Calu3 (cell line): ENCODE measurements at regions not wholly inside any gene's neighbourhood (a gene's known extent, or its start where the extent isn't known, plus 50 kb on each side); places are given as distances from the start of the nearest gene placed in this dataset.

Experiments
- BruUV-seq: library from RNA; stranded (reverse); fragments of 400-500 nt; replicated peaks from 2 replicates; lab custom pipeline; 2021; lab: Mats Ljungman, UMichigan
- CTCF ChIA-PET: fragments of 300-600 bp; sonication (Branson Sonifier 250); formaldehyde crosslinking; loops from one replicate; lab custom pipeline; 2022; ENCODE audit warnings: antibody characterized with exemption; lab: Charles Lee
- DNase-seq: peaks from one replicate; pipeline ENCODE4 v3.0.0; 2022
- H3K27ac Mint-ChIP-seq: one replicate; pipeline ENCODE4 v1.8.0; 2022; ENCODE audit warnings: mixed read lengths; ENCODE audit not compliant: unreplicated experiment
- H3K27me3 Mint-ChIP-seq: one replicate; pipeline ENCODE4 v1.8.0; 2022; ENCODE audit warnings: mixed read lengths; ENCODE audit not compliant: unreplicated experiment
- H3K36me3 Mint-ChIP-seq: one replicate; pipeline ENCODE4 v1.8.0; 2022; ENCODE audit warnings: mild to moderate bottlenecking, moderate library complexity, mixed read lengths; ENCODE audit not compliant: insufficient read depth, unreplicated experiment
- H3K4me1 Mint-ChIP-seq: one replicate; pipeline ENCODE4 v1.8.0; 2022; ENCODE audit warnings: mild to moderate bottlenecking, low read depth, mixed read lengths; ENCODE audit not compliant: unreplicated experiment
- H3K4me3 Mint-ChIP-seq: one replicate; pipeline ENCODE4 v1.8.0; 2022; ENCODE audit warnings: mild to moderate bottlenecking, low read depth, moderate library complexity, mixed read lengths; ENCODE audit not compliant: unreplicated experiment
- H3K9me3 Mint-ChIP-seq: one replicate; pipeline ENCODE4 v1.8.0; 2022; ENCODE audit warnings: low read depth, mixed read lengths; ENCODE audit not compliant: unreplicated experiment
- intact Hi-C: fragments of 100-400 bp; cut with micrococcal nuclease; formaldehyde crosslinking; loops from one replicate; pipeline ENCODE4 v1.10.0; 2022; ENCODE audit not compliant: unreplicated experiment
- TF ChIP-seq, protein P1 (sequence below): fragments of 200-600 bp; IDR thresholded peaks from one replicate; pipeline ENCODE4 v1.8.0; 2022; ENCODE audit warnings: antibody characterized with exemption; ENCODE audit not compliant: unreplicated experiment

- no peaks in the 10 kb centered on the region for H3K36me3 Mint-ChIP-seq
- intact Hi-C loops = loop anchor here (5.0 kb wide), 1 partner anchor 139 kb away; no protein-coding TSS in a partner anchor
- H3K4me1 Mint-ChIP-seq = no peaks in the 10 kb centered on the region
- peaks cover 3% of the 10 kb centered on the region for H3K9me3 Mint-ChIP-seq
- CTCF ChIA-PET = no interaction called here
- H3K27me3 Mint-ChIP-seq = peaks cover 80% of the 10 kb centered on the region
- DNase-seq = no peak
- no peak overlapping the region for H3K4me3 Mint-ChIP-seq
- no peak overlapping the region for H3K27ac Mint-ChIP-seq
- no TSS peak for BruUV-seq
- TF ChIP-seq, protein P1, sequence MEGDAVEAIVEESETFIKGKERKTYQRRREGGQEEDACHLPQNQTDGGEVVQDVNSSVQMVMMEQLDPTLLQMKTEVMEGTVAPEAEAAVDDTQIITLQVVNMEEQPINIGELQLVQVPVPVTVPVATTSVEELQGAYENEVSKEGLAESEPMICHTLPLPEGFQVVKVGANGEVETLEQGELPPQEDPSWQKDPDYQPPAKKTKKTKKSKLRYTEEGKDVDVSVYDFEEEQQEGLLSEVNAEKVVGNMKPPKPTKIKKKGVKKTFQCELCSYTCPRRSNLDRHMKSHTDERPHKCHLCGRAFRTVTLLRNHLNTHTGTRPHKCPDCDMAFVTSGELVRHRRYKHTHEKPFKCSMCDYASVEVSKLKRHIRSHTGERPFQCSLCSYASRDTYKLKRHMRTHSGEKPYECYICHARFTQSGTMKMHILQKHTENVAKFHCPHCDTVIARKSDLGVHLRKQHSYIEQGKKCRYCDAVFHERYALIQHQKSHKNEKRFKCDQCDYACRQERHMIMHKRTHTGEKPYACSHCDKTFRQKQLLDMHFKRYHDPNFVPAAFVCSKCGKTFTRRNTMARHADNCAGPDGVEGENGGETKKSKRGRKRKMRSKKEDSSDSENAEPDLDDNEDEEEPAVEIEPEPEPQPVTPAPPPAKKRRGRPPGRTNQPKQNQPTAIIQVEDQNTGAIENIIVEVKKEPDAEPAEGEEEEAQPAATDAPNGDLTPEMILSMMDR = no peak
Measured at GRCh38 chr18:41767960-41768359, 187.1 kb upstream of the PIK3C3 start.

- Mint-ChIP-seq H3K9me3 (peaks cover 3% of the 10 kb centered on the region), H3K27me3 (peaks cover 87% of the 10 kb centered on the region), H3K4me3 (no peak overlapping the region), H3K36me3 (no peaks in the 10 kb centered on the region), H3K27ac (no peak overlapping the region), H3K4me1 (no peaks in the 10 kb centered on the region)
- CTCF ChIA-PET = no interaction called here
- no TSS peak for BruUV-seq
- TF ChIP-seq, protein P1 = no peak
- DNase-seq = no peak
- intact Hi-C loops = loop anchor here (5.0 kb wide), 1 partner anchor 142 kb away; no protein-coding TSS in a partner anchor
Measured at GRCh38 chr18:41765460-41765859, 189.6 kb upstream of the PIK3C3 start.

DNA sequence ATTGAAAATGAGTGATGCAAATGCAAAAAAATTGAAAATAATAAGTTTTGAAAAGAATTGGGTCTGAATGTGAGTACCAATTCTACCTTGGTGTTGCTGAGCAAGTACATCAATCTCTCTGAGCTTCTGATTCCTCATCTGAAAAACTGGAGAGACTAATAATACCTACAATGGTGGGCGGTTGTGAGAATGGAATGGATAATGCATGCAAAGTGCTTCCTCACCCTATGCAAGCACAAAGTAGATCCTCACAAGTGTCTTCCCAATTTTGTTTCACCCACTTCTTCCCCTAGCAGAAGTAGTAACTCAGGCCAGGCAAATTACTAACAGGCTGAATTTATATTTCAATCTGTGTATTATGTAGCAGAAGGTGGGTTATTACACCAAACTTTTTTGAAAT, 191.7 kb upstream of the PIK3C3 start:
- H3K4me3 Mint-ChIP-seq = no peak overlapping the region
- TF ChIP-seq, protein P1 = no peak
- DNase-seq = no peak
- H3K27me3 Mint-ChIP-seq = peaks cover 80% of the 10 kb centered on the region
- H3K9me3 Mint-ChIP-seq = peaks cover 3% of the 10 kb centered on the region
- intact Hi-C loops = no loop called here
- BruUV-seq = no TSS peak
- no peaks in the 10 kb centered on the region for H3K36me3 Mint-ChIP-seq
- no peaks in the 10 kb centered on the region for H3K4me1 Mint-ChIP-seq
- CTCF ChIA-PET = no interaction called here
- no peak overlapping the region for H3K27ac Mint-ChIP-seq

GRCh38 chr18:41761333-41762018, 193.6 kb upstream of the PIK3C3 start:
- TF ChIP-seq, protein P1 = no peak
- Mint-ChIP-seq H3K27ac (no peak overlapping the region), H3K36me3 (no peaks in the 10 kb centered on the region), H3K27me3 (peaks cover 80% of the 10 kb centered on the region), H3K9me3 (peaks cover 3% of the 10 kb centered on the region), H3K4me3 (no peak overlapping the region), H3K4me1 (no peaks in the 10 kb centered on the region)
- CTCF ChIA-PET = interaction anchor here (0.5 kb wide), 1 partner anchor 53 kb away, joined by 3 read pairs; no protein-coding TSS in a partner anchor
- no TSS peak for BruUV-seq
- DNase-seq = no peak
- intact Hi-C loops = no loop called here
